H1 (cell line): ENCODE measurements at regions not wholly inside any gene's neighbourhood (a gene's known extent, or its start where the extent isn't known, plus 50 kb on each side); places are given as distances from the start of the nearest gene placed in this dataset.

Experiments
- CTCF ChIA-PET: fragments of 300-600 bp; sonication (Branson Sonifier 250); formaldehyde crosslinking; loops from one replicate; lab custom pipeline; 2021; ENCODE audit not compliant: partially characterized antibody; lab: Charles Lee
- POLR2A ChIA-PET: fragments of 300-600 bp; sonication (Branson Sonifier 250); formaldehyde crosslinking; loops from one replicate; lab custom pipeline; 2021; ENCODE audit warnings: inconsistent platforms; ENCODE audit not compliant: partially characterized antibody; lab: Charles Lee
- DNase-seq, 2 experiments: peaks; one replicate each; pipeline versions ENCODE4 v3.0.0 to v3.0.0-alpha.2; 2010 to 2022; ENCODE audit warnings: low spot score in 2 of 2, low read depth in 1 of 2, mixed read lengths in 1 of 2
- FAIRE-seq: peaks from 2 replicates; lab custom pipeline; 2011; peaks lifted over from hg19 to GRCh38; lab: Jason Lieb, UNC
- H2AFZ ChIP-seq: 2 replicates; pipeline ENCODE4 v1.8.1; 2012; ENCODE audit warnings: low read length, inconsistent platforms
- H2AK5ac ChIP-seq: 2 replicates; pipeline ENCODE4 v1.6.1; 2013; ENCODE audit warnings: low read depth, low read length
- H2BK120ac ChIP-seq: replicated peaks from 2 replicates; pipeline ENCODE3; 2013; ENCODE audit warnings: low read depth, low read length, inconsistent platforms
- H2BK12ac ChIP-seq: 2 replicates; pipeline ENCODE4 v1.6.1; 2013; ENCODE audit warnings: low read depth, low read length
- H2BK15ac ChIP-seq: 2 replicates; pipeline ENCODE4 v1.6.1; 2013; ENCODE audit warnings: low read length
- H2BK20ac ChIP-seq: 2 replicates; pipeline ENCODE4 v1.6.1; 2013; ENCODE audit warnings: low read length
- H2BK5ac ChIP-seq: 2 replicates; pipeline ENCODE4 v1.6.1; 2013; ENCODE audit warnings: low read depth, low read length
- H3K14ac ChIP-seq: 2 replicates; pipeline ENCODE4 v1.6.1; 2013; ENCODE audit warnings: inconsistent platforms; ENCODE audit not compliant: insufficient read length
- H3K18ac ChIP-seq: 2 replicates; pipeline ENCODE4 v1.6.1; 2013; ENCODE audit warnings: low read length; ENCODE audit errors: extremely low read depth
- H3K23ac ChIP-seq: 2 replicates; pipeline ENCODE4 v1.6.1; 2013; ENCODE audit warnings: inconsistent platforms; ENCODE audit not compliant: insufficient read length
- H3K23me2 ChIP-seq: 2 replicates; pipeline ENCODE4 v1.6.1; 2013; ENCODE audit warnings: low read depth, low read length
- H3K27ac ChIP-seq: 2 replicates; pipeline ENCODE4 v1.6.1; 2011; ENCODE audit warnings: low read depth, low read length, inconsistent platforms
- H3K27me3 ChIP-seq, 4 experiments: replicated peaks in 1 of 4; 1 replicate in 1 of 4; 2 replicates in 3 of 4; pipeline versions ENCODE4 v1.6.1 to v1.8.1; 2011 to 2013; ENCODE audit warnings: low read length in 3 of 4, mild to moderate bottlenecking in 3 of 4, inconsistent platforms in 2 of 4, mixed read lengths in 2 of 4, moderate library complexity in 1 of 4; ENCODE audit not compliant: control insufficient read depth in 3 of 4, insufficient read depth in 3 of 4; ENCODE audit errors: extremely low read depth in 1 of 4
- H3K36me3 ChIP-seq, 4 experiments: 2 replicates each; pipeline versions ENCODE4 v1.6.1 to v1.8.1; 2011 to 2013; ENCODE audit warnings: mild to moderate bottlenecking in 4 of 4, low read length in 3 of 4, moderate library complexity in 2 of 4, control low read depth in 1 of 4, inconsistent platforms in 1 of 4; ENCODE audit not compliant: insufficient read depth in 4 of 4, control insufficient read depth in 2 of 4
- H3K4ac ChIP-seq: replicated peaks from 2 replicates; pipeline ENCODE3; 2013; ENCODE audit warnings: low read length, low read depth, mixed read lengths, inconsistent platforms; ENCODE audit not compliant: insufficient read length
- H3K4me1 ChIP-seq, 4 experiments: replicated peaks in 1 of 4; 1 replicate in 1 of 4; 2 replicates in 3 of 4; pipeline versions ENCODE4 v1.6.1 to v1.8.1; 2011 to 2013; ENCODE audit warnings: low read length in 3 of 4, inconsistent platforms in 2 of 4, mixed read lengths in 1 of 4; ENCODE audit not compliant: insufficient read depth in 4 of 4, control insufficient read depth in 3 of 4
- H3K4me2 ChIP-seq, 2 experiments: 2 replicates each; pipeline versions ENCODE4 v1.6.1 to v1.8.1; 2011 to 2013; ENCODE audit warnings: low read depth in 2 of 2, low read length in 2 of 2, control low read depth in 1 of 2, inconsistent platforms in 1 of 2, mild to moderate bottlenecking in 1 of 2; ENCODE audit not compliant: insufficient read depth in 1 of 2
- H3K4me3 ChIP-seq, 4 experiments: fragments of 200-600, 300-600 bp in 1 of 4; sonication (generic), shearing (Covaris generic), sonication (Bioruptor Twin) in 1 of 4; 2 replicates each; pipeline versions ENCODE4 v1.5.1 to v1.8.1; 2011 to 2016; ENCODE audit warnings: low read length in 4 of 4, low read depth in 3 of 4, control low read depth in 2 of 4, inconsistent platforms in 2 of 4, mild to moderate bottlenecking in 2 of 4, mixed read lengths in 1 of 4, moderate library complexity in 1 of 4; ENCODE audit not compliant: insufficient read depth in 2 of 4; ENCODE audit errors: extremely low read depth in 1 of 4
- H3K56ac ChIP-seq: replicated peaks from 2 replicates; pipeline ENCODE3; 2013; ENCODE audit warnings: low read depth, mild to moderate bottlenecking, mixed read lengths, low read length, inconsistent platforms; ENCODE audit not compliant: insufficient read length
- H3K79me1 ChIP-seq: 2 replicates; pipeline ENCODE4 v1.6.1; 2013; ENCODE audit warnings: low read depth, low read length, control low read depth
- H3K79me2 ChIP-seq, 2 experiments: 2 replicates each; pipeline versions ENCODE4 v1.6.1 to v1.8.1; 2012 to 2013; ENCODE audit warnings: low read length in 2 of 2, mild to moderate bottlenecking in 2 of 2, inconsistent platforms in 1 of 2; ENCODE audit not compliant: insufficient read depth in 2 of 2, control insufficient read depth in 1 of 2
- H3K9ac ChIP-seq, 4 experiments: replicated peaks in 1 of 4; 1 replicate in 1 of 4; 2 replicates in 3 of 4; pipeline versions ENCODE4 v1.6.1 to v1.8.1; 2011 to 2013; ENCODE audit warnings: low read depth in 3 of 4, low read length in 3 of 4, control low read depth in 2 of 4, mild to moderate bottlenecking in 2 of 4, moderate library complexity in 2 of 4, inconsistent platforms in 1 of 4; ENCODE audit errors: extremely low read depth in 1 of 4
- H3K9me3 ChIP-seq, 2 experiments: 2 replicates each; pipeline versions ENCODE4 v1.6.1 to v1.8.1; 2012 to 2013; ENCODE audit warnings: mild to moderate bottlenecking in 2 of 2, moderate library complexity in 2 of 2, control low read depth in 1 of 2, inconsistent platforms in 1 of 2, low read depth in 1 of 2, low read length in 1 of 2, mixed read lengths in 1 of 2; ENCODE audit not compliant: insufficient read depth in 2 of 2
- H4K20me1 ChIP-seq, 2 experiments: replicated peaks in 1 of 2; 2 replicates each; pipeline versions ENCODE3 to v1.8.1; 2011 to 2013; ENCODE audit warnings: inconsistent platforms in 2 of 2, low read length in 2 of 2, mild to moderate bottlenecking in 1 of 2; ENCODE audit not compliant: insufficient read depth in 2 of 2, control insufficient read depth in 1 of 2
- H4K5ac ChIP-seq: 2 replicates; pipeline ENCODE4 v1.6.1; 2013; ENCODE audit warnings: low read length, low read depth, mixed read lengths, inconsistent platforms; ENCODE audit not compliant: insufficient read length
- H4K8ac ChIP-seq: 2 replicates; pipeline ENCODE4 v1.8.0; 2013; ENCODE audit warnings: mild to moderate bottlenecking, moderate library complexity, low read length, inconsistent platforms; ENCODE audit not compliant: insufficient read depth; ENCODE audit errors: extremely low read depth
- H4K91ac ChIP-seq: replicated peaks from 2 replicates; pipeline ENCODE3; 2013; ENCODE audit warnings: low read length, mixed read lengths, inconsistent platforms; ENCODE audit not compliant: insufficient read length
- ASH2L ChIP-seq: fragments of 200-600, 300-600 bp; sonication (generic); IDR thresholded peaks from one replicate; pipeline ENCODE4 v1.7.1; 2017; ENCODE audit warnings: low read length
- KDM4A ChIP-seq: IDR thresholded peaks from one replicate; pipeline ENCODE4 v1.7.1; 2012; ENCODE audit warnings: low read depth, mild to moderate bottlenecking, moderate library complexity, low read length, inconsistent platforms; ENCODE audit not compliant: severe bottlenecking
- SAP30 ChIP-seq: fragments of 300-600 bp; sonication (generic); IDR thresholded peaks from 2 replicates; pipeline ENCODE4 v1.7.1; 2012; ENCODE audit warnings: low read length, moderate library complexity, mild to moderate bottlenecking, inconsistent platforms; ENCODE audit not compliant: insufficient read depth, insufficient replicate concordance
- SP4 ChIP-seq: IDR thresholded peaks from 2 replicates; pipeline ENCODE4 v1.6.1; 2012; ENCODE audit warnings: low read length, inconsistent platforms
- TAF7 ChIP-seq: optimal IDR thresholded peaks from 2 replicates; pipeline ENCODE3; 2011; ENCODE audit warnings: low read depth, mild to moderate bottlenecking, inconsistent platforms, low read length, moderate library complexity, borderline replicate concordance
- YY1 ChIP-seq: IDR thresholded peaks from 2 replicates; pipeline ENCODE4 v1.6.1; 2011; ENCODE audit warnings: low read depth, mild to moderate bottlenecking, low read length
- WGBS, 2 experiments: shearing (Covaris generic) in 1 of 2; methylation state at CpG; one replicate each; pipeline versions ENCODE4 v1.1.6 to v1.1.7; 2013 to 2015; ENCODE audit warnings: low lambda C conversion rate in 2 of 2, mixed read lengths in 2 of 2, inconsistent platforms in 1 of 2, low coverage in 1 of 2, missing lambda C conversion rate in 1 of 2; ENCODE audit not compliant: insufficient replicate concordance in 2 of 2, insufficient coverage in 1 of 2, insufficient read length in 1 of 2; ENCODE audit errors: extremely low coverage in 1 of 2, missing lambda C conversion rate in 1 of 2; 5-methylcytosine and 5-hydroxymethylcytosine counted together
- TF ChIP-seq, protein P1 (sequence below): IDR thresholded peaks from 2 replicates; pipeline ENCODE4 v1.6.1; 2011; ENCODE audit warnings: low read depth, mild to moderate bottlenecking, low read length; ENCODE audit not compliant: insufficient read depth
- TF ChIP-seq, protein P2 (sequence below): IDR thresholded peaks from 2 replicates; pipeline ENCODE4 v1.6.1; 2012; ENCODE audit warnings: inconsistent platforms

DNA sequence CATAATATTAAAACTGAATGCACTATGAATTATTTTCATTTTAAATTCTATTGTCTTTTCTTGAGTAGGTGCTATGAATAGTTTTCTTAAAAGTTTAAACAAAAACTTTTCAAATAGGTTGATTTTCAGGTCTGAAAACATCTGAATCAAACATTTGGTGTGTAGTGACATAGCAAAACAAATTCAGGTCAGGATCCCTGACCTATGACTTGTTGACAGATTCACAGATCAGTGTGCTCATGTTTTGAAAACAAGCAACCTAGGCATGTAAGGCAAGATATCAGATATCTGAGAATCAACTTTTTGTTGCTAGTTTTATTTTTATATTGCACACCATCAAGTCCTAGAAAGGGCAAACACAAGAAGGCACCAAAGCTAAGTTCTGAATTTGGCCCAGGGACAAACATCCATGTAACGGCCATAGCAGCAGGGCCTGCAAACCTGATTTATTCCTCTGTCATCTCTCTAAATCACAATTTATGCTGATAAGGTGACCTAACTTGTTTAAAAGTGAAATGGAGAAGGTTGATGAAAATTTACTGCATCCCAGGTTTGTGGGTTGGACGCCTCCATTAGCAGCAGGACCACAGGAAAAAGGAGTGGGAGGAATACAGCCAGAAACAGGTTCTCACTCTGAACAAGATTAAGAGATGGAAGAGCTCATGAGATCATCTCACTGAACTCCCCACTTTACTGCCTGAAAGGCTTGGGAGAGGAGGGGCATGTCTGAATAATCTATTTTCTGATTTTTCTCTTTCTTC lies 337.7 kb downstream of the KCNRG start:
- Histone ChIP-seq H2BK120ac (no peak overlapping the region), H3K14ac (no peak overlapping the region), H3K56ac (no peak overlapping the region), H2BK5ac (no peak overlapping the region), H3K4ac (no peak overlapping the region), H3K9ac (no peak overlapping the region), H3K36me3 (no peaks in the 10 kb centered on the region), H3K4me2 (no peak overlapping the region), H4K91ac (no peak overlapping the region), H3K23me2 (no peaks in the 10 kb centered on the region), H2AFZ (no peak overlapping the region), H3K79me2 (no peaks in the 10 kb centered on the region), H2BK20ac (no peak overlapping the region), H3K27me3 (no peaks in the 10 kb centered on the region), H2BK15ac (no peak overlapping the region), H4K8ac (no peak overlapping the region), H3K79me1 (no peaks in the 10 kb centered on the region), H3K27ac (no peak overlapping the region), H2AK5ac (no peak overlapping the region), H2BK12ac (no peak overlapping the region), H3K23ac (no peak overlapping the region), H4K20me1 (no peaks in the 10 kb centered on the region), H3K18ac (no peak overlapping the region), H3K9me3 (no peaks in the 10 kb centered on the region), H3K4me3 (no peak overlapping the region), H3K4me1 (no peaks in the 10 kb centered on the region), H4K5ac (no peak overlapping the region)
- WGBS, 2 experiments: 92% methylated on average over 2 of the region's 2 CpGs; no CpG with 5 or more reads in 1 of the 2 experiments
- ChIA-PET POLR2A (interaction anchor here (1.1 to 1.2 kb wide), 2 partner anchors 18 to 23 kb away, joined by 3 read pairs; no protein-coding TSS in a partner anchor), CTCF (no interaction called here)
- no peak for FAIRE-seq
- no peak for DNase-seq
- TF ChIP-seq YY1 (no peak), ASH2L (no peak), KDM4A (no peak), SP4 (no peak), SAP30 (no peak), TAF7 (no peak)
- TF ChIP-seq, protein P1, sequence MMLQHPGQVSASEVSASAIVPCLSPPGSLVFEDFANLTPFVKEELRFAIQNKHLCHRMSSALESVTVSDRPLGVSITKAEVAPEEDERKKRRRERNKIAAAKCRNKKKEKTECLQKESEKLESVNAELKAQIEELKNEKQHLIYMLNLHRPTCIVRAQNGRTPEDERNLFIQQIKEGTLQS: no peak
- TF ChIP-seq, protein P2, sequence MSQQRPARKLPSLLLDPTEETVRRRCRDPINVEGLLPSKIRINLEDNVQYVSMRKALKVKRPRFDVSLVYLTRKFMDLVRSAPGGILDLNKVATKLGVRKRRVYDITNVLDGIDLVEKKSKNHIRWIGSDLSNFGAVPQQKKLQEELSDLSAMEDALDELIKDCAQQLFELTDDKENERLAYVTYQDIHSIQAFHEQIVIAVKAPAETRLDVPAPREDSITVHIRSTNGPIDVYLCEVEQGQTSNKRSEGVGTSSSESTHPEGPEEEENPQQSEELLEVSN: no peak
